ENCODE measurements at regions not wholly inside any gene's neighbourhood (a gene's known extent, or its start where the extent isn't known, plus 50 kb on each side); places are given as distances from the start of the nearest gene placed in this dataset.
"Not testable (repeated sequence)": the region's sequence is repeated elsewhere in the genome, so short reads cannot be mapped to it uniquely, and the experiment has no call there.

- H3K4me3 ChIP-seq (ENCODE audit: low read length); H3K36me3 Mint-ChIP-seq; H3K36me3 ChIP-seq (ENCODE audit: insufficient read depth, low read length); H3K27ac Mint-ChIP-seq; H3K4me3 Mint-ChIP-seq; H3K4me1 Mint-ChIP-seq; H3K27ac ChIP-seq (ENCODE audit: low read depth, low read length); DNase-seq; CTCF ChIA-PET; POLR2A ChIA-PET; H3K4me1 ChIP-seq (ENCODE audit: insufficient read depth, low read length); H3K9me3 ChIP-seq (ENCODE audit: low read length); H3K9me3 Mint-ChIP-seq; H3K27me3 ChIP-seq (ENCODE audit: insufficient read depth, low read length, poor library complexity, severe bottlenecking): not testable (repeated sequence)
- peaks cover 16 to 55% of the 10 kb centered on the region in 2 donors for H3K27me3 Mint-ChIP-seq
Measured at GRCh38 chr1:204785023-204785422, 85.6 kb upstream of the NFASC start.

GRCh38 chr1:204788470-204788869 is 82.2 kb upstream of the NFASC start:
- peaks cover 4% of the 10 kb centered on the region for H3K27me3 ChIP-seq (ENCODE audit: insufficient read depth, low read length, poor library complexity, severe bottlenecking)
- H3K4me1 ChIP-seq (ENCODE audit: insufficient read depth, low read length), result no peaks in the 10 kb centered on the region
- H3K4me3 Mint-ChIP-seq, result no peak overlapping the region
- no peak for DNase-seq
- no peak overlapping the region for H3K27ac ChIP-seq (ENCODE audit: low read depth, low read length)
- H3K27ac Mint-ChIP-seq, result no peak overlapping the region
- H3K27me3 Mint-ChIP-seq, result peaks cover 26 to 69% of the 10 kb centered on the region in 2 donors
- H3K36me3 Mint-ChIP-seq, result no peaks in the 10 kb centered on the region
- no peaks in the 10 kb centered on the region for H3K9me3 ChIP-seq (ENCODE audit: low read length)
- H3K4me3 ChIP-seq (ENCODE audit: low read length), result no peak overlapping the region
- H3K36me3 ChIP-seq (ENCODE audit: insufficient read depth, low read length), result no peaks in the 10 kb centered on the region
- peaks cover 0 to 4% (median 0%) of the 10 kb centered on the region in 3 donors for H3K4me1 Mint-ChIP-seq
- POLR2A ChIA-PET, result no interaction called here
- peaks cover 0 to 7% (median 0%) of the 10 kb centered on the region in 5 donors for H3K9me3 Mint-ChIP-seq
- CTCF ChIA-PET, result interaction anchor here (0.6 kb wide), 1 partner anchor 19 kb away, joined by 3 read pairs; no protein-coding TSS in a partner anchor

- Mint-ChIP-seq H3K27ac (no peak overlapping the region), H3K4me1 (peaks cover 0 to 4% (median 0%) of the 10 kb centered on the region in 3 donors), H3K4me3 (peak overlapping the region in 1 of 7 donors; percentile 46), H3K27me3 (peaks cover 19 to 50% of the 10 kb centered on the region in 2 donors), H3K9me3 (peaks cover 0 to 3% (median 0%) of the 10 kb centered on the region in 5 donors), H3K36me3 (no peaks in the 10 kb centered on the region)
- Histone ChIP-seq H3K4me1 (ENCODE audit: insufficient read depth, low read length) (no peaks in the 10 kb centered on the region), H3K27ac (ENCODE audit: low read depth, low read length) (no peak overlapping the region), H3K36me3 (ENCODE audit: insufficient read depth, low read length) (no peaks in the 10 kb centered on the region), H3K27me3 (ENCODE audit: insufficient read depth, low read length, poor library complexity, severe bottlenecking) (peaks cover 4% of the 10 kb centered on the region), H3K4me3 (ENCODE audit: low read length) (no peak overlapping the region), H3K9me3 (ENCODE audit: low read length) (no peaks in the 10 kb centered on the region)
- ChIA-PET POLR2A (interaction anchor here (0.6 kb wide), 1 partner anchor 231 kb away, joined by 7 read pairs; no protein-coding TSS in a partner anchor), CTCF (interaction anchor here (0.9 to 3.2 kb wide), 9 partner anchors 8 to 339 kb away, joined by 3 to 40 read pairs (median 6); no protein-coding TSS in a partner anchor)
- DNase-seq, result peak; percentile 54 to 83 (median 63)
Measured at GRCh38 chr1:204791453-204792353, 79.0 kb upstream of the NFASC start.

- Histone ChIP-seq H3K27me3 (ENCODE audit: insufficient read depth, low read length, poor library complexity, severe bottlenecking) (peaks cover 4% of the 10 kb centered on the region), H3K4me3 (ENCODE audit: low read length) (no peak overlapping the region), H3K9me3 (ENCODE audit: low read length) (no peaks in the 10 kb centered on the region), H3K36me3 (ENCODE audit: insufficient read depth, low read length) (no peaks in the 10 kb centered on the region), H3K27ac (ENCODE audit: low read depth, low read length) (no peak overlapping the region), H3K4me1 (ENCODE audit: insufficient read depth, low read length) (no peaks in the 10 kb centered on the region)
- ChIA-PET POLR2A (interaction anchor here (0.6 kb wide), 1 partner anchor 231 kb away, joined by 7 read pairs; no protein-coding TSS in a partner anchor), CTCF (interaction anchor here (0.9 to 3.2 kb wide), 7 partner anchors 8 to 39 kb away, joined by 3 to 40 read pairs (median 6); no protein-coding TSS in a partner anchor)
- no peak overlapping the region for H3K27ac Mint-ChIP-seq
- no peak overlapping the region for H3K4me3 Mint-ChIP-seq
- peaks cover 0 to 4% (median 0%) of the 10 kb centered on the region in 3 donors for H3K4me1 Mint-ChIP-seq
- no peak for DNase-seq
- H3K9me3 Mint-ChIP-seq, result peaks cover 0 to 3% (median 0%) of the 10 kb centered on the region in 5 donors
- no peaks in the 10 kb centered on the region for H3K36me3 Mint-ChIP-seq
- peaks cover 17 to 46% of the 10 kb centered on the region in 2 donors for H3K27me3 Mint-ChIP-seq
Measured at GRCh38 chr1:204792354-204792692, 78.3 kb upstream of the NFASC start.

GRCh38 chr1:204793259-204793914 is 77.3 kb upstream of the NFASC start:
- no peak overlapping the region for H3K27ac Mint-ChIP-seq
- no peak overlapping the region for H3K4me3 Mint-ChIP-seq
- peaks cover 0 to 4% (median 0%) of the 10 kb centered on the region in 3 donors for H3K4me1 Mint-ChIP-seq
- ChIA-PET POLR2A (no interaction called here), CTCF (interaction anchor here (3.2 kb wide), 1 partner anchor 14 kb away, joined by 40 read pairs; no protein-coding TSS in a partner anchor)
- DNase-seq, result no peak
- no peaks in the 10 kb centered on the region for H3K36me3 Mint-ChIP-seq
- Histone ChIP-seq H3K9me3 (ENCODE audit: low read length) (no peaks in the 10 kb centered on the region), H3K4me3 (ENCODE audit: low read length) (no peak overlapping the region), H3K27me3 (ENCODE audit: insufficient read depth, low read length, poor library complexity, severe bottlenecking) (peaks cover 4% of the 10 kb centered on the region), H3K36me3 (ENCODE audit: insufficient read depth, low read length) (no peaks in the 10 kb centered on the region), H3K27ac (ENCODE audit: low read depth, low read length) (no peak overlapping the region), H3K4me1 (ENCODE audit: insufficient read depth, low read length) (no peaks in the 10 kb centered on the region)
- peaks cover 0 to 3% (median 0%) of the 10 kb centered on the region in 5 donors for H3K9me3 Mint-ChIP-seq
- H3K27me3 Mint-ChIP-seq, result peaks cover 10 to 37% of the 10 kb centered on the region in 2 donors

- H3K9me3 Mint-ChIP-seq; POLR2A ChIA-PET; H3K9me3 ChIP-seq (ENCODE audit: low read length); H3K36me3 Mint-ChIP-seq; H3K4me1 Mint-ChIP-seq; H3K27me3 ChIP-seq (ENCODE audit: insufficient read depth, low read length, poor library complexity, severe bottlenecking); H3K4me1 ChIP-seq (ENCODE audit: insufficient read depth, low read length); H3K4me3 Mint-ChIP-seq; H3K27ac ChIP-seq (ENCODE audit: low read depth, low read length); H3K36me3 ChIP-seq (ENCODE audit: insufficient read depth, low read length); H3K27ac Mint-ChIP-seq; H3K4me3 ChIP-seq (ENCODE audit: low read length); DNase-seq: not testable (repeated sequence)
- H3K27me3 Mint-ChIP-seq, result peaks cover 3 to 17% of the 10 kb centered on the region in 2 donors
- CTCF ChIA-PET, result interaction anchor here (1.2 to 5.4 kb wide), 2 partner anchors 11 to 37 kb away, joined by 3 to 33 read pairs; no protein-coding TSS in a partner anchor
Measured at GRCh38 chr1:204796886-204797285, 73.8 kb upstream of the NFASC start.

GRCh38 chr1:204797401-204797800 is 73.3 kb upstream of the NFASC start:
- Mint-ChIP-seq H3K27me3 (peaks cover 3 to 16% of the 10 kb centered on the region in 2 donors), H3K4me3 (no peak overlapping the region), H3K4me1 (no peaks in the 10 kb centered on the region), H3K9me3 (no peaks in the 10 kb centered on the region), H3K36me3 (no peaks in the 10 kb centered on the region), H3K27ac (no peak overlapping the region)
- no peak overlapping the region for H3K27ac ChIP-seq (ENCODE audit: low read depth, low read length)
- CTCF ChIA-PET, result interaction anchor here (1.2 to 5.4 kb wide), 2 partner anchors 10 to 38 kb away, joined by 3 to 33 read pairs; no protein-coding TSS in a partner anchor
- DNase-seq, result no peak
- H3K4me1 ChIP-seq (ENCODE audit: insufficient read depth, low read length), result no peaks in the 10 kb centered on the region
- H3K36me3 ChIP-seq (ENCODE audit: insufficient read depth, low read length), result no peaks in the 10 kb centered on the region
- no peaks in the 10 kb centered on the region for H3K9me3 ChIP-seq (ENCODE audit: low read length)
- no peak overlapping the region for H3K4me3 ChIP-seq (ENCODE audit: low read length)
- POLR2A ChIA-PET, result no interaction called here
- H3K27me3 ChIP-seq (ENCODE audit: insufficient read depth, low read length, poor library complexity, severe bottlenecking), result no peaks in the 10 kb centered on the region

GRCh38 chr1:204799630-204800029 is 71.0 kb upstream of the NFASC start:
- H3K9me3 ChIP-seq (ENCODE audit: low read length), result no peaks in the 10 kb centered on the region
- no peak overlapping the region for H3K4me3 Mint-ChIP-seq
- no peaks in the 10 kb centered on the region for H3K36me3 ChIP-seq (ENCODE audit: insufficient read depth, low read length)
- H3K27ac Mint-ChIP-seq, result no peak overlapping the region
- POLR2A ChIA-PET, result no interaction called here
- H3K4me1 ChIP-seq (ENCODE audit: insufficient read depth, low read length), result no peaks in the 10 kb centered on the region
- no peaks in the 10 kb centered on the region for H3K27me3 ChIP-seq (ENCODE audit: insufficient read depth, low read length, poor library complexity, severe bottlenecking)
- no peaks in the 10 kb centered on the region for H3K9me3 Mint-ChIP-seq
- DNase-seq, result no peak
- H3K36me3 Mint-ChIP-seq, result no peaks in the 10 kb centered on the region
- no peak overlapping the region for H3K4me3 ChIP-seq (ENCODE audit: low read length)
- CTCF ChIA-PET, result interaction anchor here (2.2 to 5.4 kb wide), 2 partner anchors 8 kb away, joined by 8 to 33 read pairs; no protein-coding TSS in a partner anchor
- no peak overlapping the region for H3K27ac ChIP-seq (ENCODE audit: low read depth, low read length)
- H3K4me1 Mint-ChIP-seq, result no peaks in the 10 kb centered on the region
- peaks cover 3 to 12% of the 10 kb centered on the region in 2 donors for H3K27me3 Mint-ChIP-seq
